ENCODE measurements at regions not wholly inside any gene's neighbourhood (a gene's known extent, or its start where the extent isn't known, plus 50 kb on each side); places are given as distances from the start of the nearest gene placed in this dataset.

GRCh38 chr3:88955274-88955673 is 152.1 kb upstream of the EPHA3 start:
- TF ChIP-seq CTCF (IDR thresholded peaks at IDR 0.05) (no peak), POLR2AphosphoS5 (IDR thresholded peaks at IDR 0.05; ENCODE audit: low read depth, low read length) (no peak)

Measured in Panc1 (cell line).